DND-41 (cell line): ENCODE measurements at regions not wholly inside any gene's neighbourhood (a gene's known extent, or its start where the extent isn't known, plus 50 kb on each side); places are given as distances from the start of the nearest gene placed in this dataset.

Source experiments
- EZH2 ChIP-seq: IDR thresholded peaks from 3 replicates; pipeline ENCODE4 v1.6.1; 2012; ENCODE audit warnings: borderline replicate concordance, low read depth, mild to moderate bottlenecking, moderate library complexity, low read length, inconsistent platforms; ENCODE audit not compliant: severe bottlenecking
- TF ChIP-seq, protein P1 (sequence below): IDR thresholded peaks from 2 replicates; pipeline ENCODE4 v1.5.1; 2012; ENCODE audit warnings: borderline replicate concordance, low read length, moderate library complexity, mild to moderate bottlenecking; ENCODE audit not compliant: poor library complexity, severe bottlenecking; ENCODE audit errors: extremely low read depth

DNA sequence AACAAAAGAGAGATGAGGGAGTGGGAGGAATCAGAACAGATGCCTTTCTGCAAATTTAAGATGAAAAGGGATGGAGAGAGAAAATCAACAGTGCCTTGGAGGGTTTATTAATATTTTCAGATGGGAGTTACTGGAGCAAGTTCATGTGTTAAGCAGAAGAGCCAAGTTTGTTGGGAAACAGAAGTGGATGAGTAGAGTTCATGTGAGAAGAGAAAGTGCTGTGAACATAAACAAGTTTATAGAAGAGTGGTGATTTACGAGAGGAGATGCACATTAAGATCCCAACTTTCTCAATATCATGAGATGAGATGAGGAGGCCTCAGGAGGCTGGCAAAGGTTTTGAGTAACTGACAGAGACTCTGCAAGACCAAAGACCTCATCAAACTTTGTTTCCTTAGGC lies 274.1 kb upstream of the HTR2A start:
- no peak for TF ChIP-seq EZH2
- TF ChIP-seq, protein P1, sequence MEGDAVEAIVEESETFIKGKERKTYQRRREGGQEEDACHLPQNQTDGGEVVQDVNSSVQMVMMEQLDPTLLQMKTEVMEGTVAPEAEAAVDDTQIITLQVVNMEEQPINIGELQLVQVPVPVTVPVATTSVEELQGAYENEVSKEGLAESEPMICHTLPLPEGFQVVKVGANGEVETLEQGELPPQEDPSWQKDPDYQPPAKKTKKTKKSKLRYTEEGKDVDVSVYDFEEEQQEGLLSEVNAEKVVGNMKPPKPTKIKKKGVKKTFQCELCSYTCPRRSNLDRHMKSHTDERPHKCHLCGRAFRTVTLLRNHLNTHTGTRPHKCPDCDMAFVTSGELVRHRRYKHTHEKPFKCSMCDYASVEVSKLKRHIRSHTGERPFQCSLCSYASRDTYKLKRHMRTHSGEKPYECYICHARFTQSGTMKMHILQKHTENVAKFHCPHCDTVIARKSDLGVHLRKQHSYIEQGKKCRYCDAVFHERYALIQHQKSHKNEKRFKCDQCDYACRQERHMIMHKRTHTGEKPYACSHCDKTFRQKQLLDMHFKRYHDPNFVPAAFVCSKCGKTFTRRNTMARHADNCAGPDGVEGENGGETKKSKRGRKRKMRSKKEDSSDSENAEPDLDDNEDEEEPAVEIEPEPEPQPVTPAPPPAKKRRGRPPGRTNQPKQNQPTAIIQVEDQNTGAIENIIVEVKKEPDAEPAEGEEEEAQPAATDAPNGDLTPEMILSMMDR, result no peak
